ENCODE measurements at regions not wholly inside any gene's neighbourhood (a gene's known extent, or its start where the extent isn't known, plus 50 kb on each side); places are given as distances from the start of the nearest gene placed in this dataset.

GRCh38 chr13:104967376-104967775 lies 1568.1 kb downstream of the EFNB2 start:
- no peak for TF ChIP-seq CTCF (conservative IDR thresholded peaks at IDR 0.05; ENCODE audit: low read depth, low read length)
- no peak for TF ChIP-seq EZH2 (IDR thresholded peaks at IDR 0.05; ENCODE audit: low read length, unreplicated experiment)
